Endothelial cell (in vitro differentiated cells): ENCODE measurements at regions not wholly inside any gene's neighbourhood (a gene's known extent, or its start where the extent isn't known, plus 50 kb on each side); places are given as distances from the start of the nearest gene placed in this dataset.

Experiments
- DNase-seq: peaks from one replicate; pipeline ENCODE4 v3.0.0; 2021; ENCODE audit warnings: low spot score
- H3K27ac Mint-ChIP-seq: one replicate; pipeline ENCODE4 v1.8.0; 2021; ENCODE audit warnings: mixed read lengths, inconsistent platforms; ENCODE audit not compliant: unreplicated experiment
- H3K27me3 Mint-ChIP-seq: one replicate; pipeline ENCODE4 v1.8.0; 2021; ENCODE audit warnings: mild to moderate bottlenecking, moderate library complexity, mixed read lengths, inconsistent platforms; ENCODE audit not compliant: unreplicated experiment
- H3K36me3 Mint-ChIP-seq: one replicate; pipeline ENCODE4 v1.8.0; 2021; ENCODE audit warnings: mild to moderate bottlenecking, low read depth, mixed read lengths, inconsistent platforms; ENCODE audit not compliant: unreplicated experiment
- H3K4me1 Mint-ChIP-seq: one replicate; pipeline ENCODE4 v1.8.0; 2021; ENCODE audit warnings: mild to moderate bottlenecking, mixed read lengths, inconsistent platforms; ENCODE audit not compliant: unreplicated experiment
- H3K4me3 Mint-ChIP-seq: one replicate; pipeline ENCODE4 v1.8.0; 2021; ENCODE audit warnings: mild to moderate bottlenecking, mixed read lengths, inconsistent platforms; ENCODE audit not compliant: unreplicated experiment
- H3K9me3 Mint-ChIP-seq: one replicate; pipeline ENCODE4 v1.8.0; 2021; ENCODE audit warnings: mixed read lengths, inconsistent platforms; ENCODE audit not compliant: unreplicated experiment
- TF ChIP-seq, protein P1 (sequence below): fragments of 200-600 bp; sonication (generic); IDR thresholded peaks from one replicate; pipeline ENCODE4 v1.5.0; 2021; ENCODE audit warnings: antibody characterized with exemption; ENCODE audit not compliant: unreplicated experiment

DNA sequence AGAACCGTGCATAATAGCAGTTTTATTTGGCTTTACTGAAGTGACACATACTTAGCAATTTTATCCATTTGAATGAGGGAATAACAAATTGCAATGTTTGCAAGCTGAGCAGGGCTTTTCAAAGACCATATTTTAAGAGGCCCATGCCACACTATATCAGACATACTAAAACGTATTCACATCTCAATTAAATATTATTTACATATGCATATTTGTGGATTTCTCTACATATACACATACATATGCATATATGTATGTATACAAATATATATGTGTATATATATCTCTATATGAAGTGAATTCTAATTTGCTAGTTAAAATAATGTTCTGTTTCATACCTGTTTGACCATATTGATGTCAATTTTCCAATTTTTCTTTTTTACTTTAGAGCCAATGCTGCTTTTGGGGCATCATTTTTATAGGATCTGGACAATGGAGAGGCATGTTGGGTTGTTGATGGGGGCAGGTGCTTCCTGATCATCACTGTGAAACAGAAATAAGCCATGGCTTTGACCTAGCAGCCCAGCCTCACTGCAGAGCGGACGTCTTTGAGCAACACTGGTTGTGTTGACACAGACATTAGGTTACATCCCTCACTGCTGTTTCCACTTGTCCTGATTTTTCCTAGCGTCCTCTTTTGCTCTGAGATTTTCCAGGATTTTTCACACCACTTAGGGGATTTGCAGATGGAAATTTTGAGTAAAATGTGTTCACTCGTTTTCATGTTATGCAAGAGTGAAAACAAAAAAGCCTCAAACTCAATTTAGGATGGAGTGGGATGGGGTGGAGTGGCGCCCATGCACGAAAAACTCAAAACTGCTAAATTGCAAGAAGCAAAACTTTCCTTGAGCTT lies 56.9 kb downstream of the RDH14 start:
- Mint-ChIP-seq H3K36me3 (no peaks in the 10 kb centered on the region), H3K27me3 (no peaks in the 10 kb centered on the region), H3K4me1 (peaks cover 4% of the 10 kb centered on the region), H3K27ac (no peak overlapping the region), H3K4me3 (no peak overlapping the region), H3K9me3 (no peaks in the 10 kb centered on the region)
- no peak for DNase-seq
- TF ChIP-seq, protein P1, sequence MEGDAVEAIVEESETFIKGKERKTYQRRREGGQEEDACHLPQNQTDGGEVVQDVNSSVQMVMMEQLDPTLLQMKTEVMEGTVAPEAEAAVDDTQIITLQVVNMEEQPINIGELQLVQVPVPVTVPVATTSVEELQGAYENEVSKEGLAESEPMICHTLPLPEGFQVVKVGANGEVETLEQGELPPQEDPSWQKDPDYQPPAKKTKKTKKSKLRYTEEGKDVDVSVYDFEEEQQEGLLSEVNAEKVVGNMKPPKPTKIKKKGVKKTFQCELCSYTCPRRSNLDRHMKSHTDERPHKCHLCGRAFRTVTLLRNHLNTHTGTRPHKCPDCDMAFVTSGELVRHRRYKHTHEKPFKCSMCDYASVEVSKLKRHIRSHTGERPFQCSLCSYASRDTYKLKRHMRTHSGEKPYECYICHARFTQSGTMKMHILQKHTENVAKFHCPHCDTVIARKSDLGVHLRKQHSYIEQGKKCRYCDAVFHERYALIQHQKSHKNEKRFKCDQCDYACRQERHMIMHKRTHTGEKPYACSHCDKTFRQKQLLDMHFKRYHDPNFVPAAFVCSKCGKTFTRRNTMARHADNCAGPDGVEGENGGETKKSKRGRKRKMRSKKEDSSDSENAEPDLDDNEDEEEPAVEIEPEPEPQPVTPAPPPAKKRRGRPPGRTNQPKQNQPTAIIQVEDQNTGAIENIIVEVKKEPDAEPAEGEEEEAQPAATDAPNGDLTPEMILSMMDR = no peak

DNA sequence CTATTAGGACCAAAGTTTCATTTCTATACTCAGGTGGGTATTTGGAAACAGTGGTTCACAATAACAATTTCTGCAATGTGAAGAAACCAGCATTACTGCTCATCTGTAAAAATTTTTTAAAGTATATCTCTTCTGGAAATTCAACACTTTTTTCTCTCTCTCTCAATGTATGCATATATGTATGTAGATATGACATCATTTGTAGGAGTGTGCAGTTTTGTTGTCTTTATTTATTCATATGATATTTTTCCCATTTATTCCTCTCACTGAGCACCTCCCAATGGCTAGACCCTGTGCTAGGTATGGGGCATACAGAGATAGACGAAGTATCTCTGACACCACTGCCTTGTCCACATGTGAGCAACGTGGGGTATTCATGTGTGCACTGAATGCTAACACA lies 58.3 kb downstream of the RDH14 start:
- TF ChIP-seq, protein P1 = no peak
- no peak overlapping the region for H3K4me3 Mint-ChIP-seq
- no peak for DNase-seq
- peaks cover 4% of the 10 kb centered on the region for H3K4me1 Mint-ChIP-seq
- H3K27ac Mint-ChIP-seq = no peak overlapping the region
- no peaks in the 10 kb centered on the region for H3K27me3 Mint-ChIP-seq
- no peaks in the 10 kb centered on the region for H3K9me3 Mint-ChIP-seq
- no peaks in the 10 kb centered on the region for H3K36me3 Mint-ChIP-seq

DNA sequence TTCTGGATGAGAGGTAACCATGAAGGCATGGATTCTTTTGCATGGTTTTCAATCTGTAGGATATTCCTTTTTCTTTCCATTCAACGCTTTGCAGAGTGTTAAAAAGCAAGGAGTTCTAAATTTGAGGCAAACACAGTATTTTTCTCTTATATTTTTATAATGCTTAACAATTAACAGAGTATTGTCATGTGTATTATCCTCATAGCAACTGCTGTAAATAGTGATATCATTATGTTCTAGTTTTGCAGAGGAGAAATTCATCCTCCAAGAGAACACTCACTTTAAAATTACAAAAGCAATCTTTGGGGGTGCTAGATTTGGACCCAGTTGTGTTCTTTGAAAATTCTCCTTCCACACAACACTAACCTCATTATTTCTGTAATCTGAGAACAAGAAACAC lies 58.7 kb downstream of the RDH14 start:
- Mint-ChIP-seq H3K9me3 (no peaks in the 10 kb centered on the region), H3K27me3 (no peaks in the 10 kb centered on the region), H3K4me3 (no peak overlapping the region), H3K36me3 (no peaks in the 10 kb centered on the region), H3K4me1 (peaks cover 4% of the 10 kb centered on the region), H3K27ac (no peak overlapping the region)
- TF ChIP-seq, protein P1 = no peak
- no peak for DNase-seq

DNA sequence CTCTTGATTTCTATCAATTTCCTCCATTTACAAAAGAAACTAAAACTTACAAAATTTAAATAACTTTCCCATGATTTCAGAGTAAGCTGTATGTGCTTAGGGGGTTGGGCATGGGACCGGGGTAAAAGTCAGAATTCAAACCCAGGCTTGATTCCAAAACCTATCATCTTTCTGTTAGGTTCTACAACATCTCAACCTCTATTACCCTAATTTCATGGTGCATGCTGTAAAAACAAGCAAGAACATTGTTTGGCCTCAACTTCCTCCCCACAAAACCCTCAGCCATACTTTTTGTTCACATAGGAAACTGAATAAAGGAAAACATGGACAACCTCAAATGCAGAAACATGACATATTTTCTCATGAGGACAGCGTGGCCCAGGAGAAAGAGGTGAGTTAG lies 59.3 kb downstream of the RDH14 start:
- Mint-ChIP-seq H3K4me1 (peaks cover 4% of the 10 kb centered on the region), H3K4me3 (no peak overlapping the region), H3K27ac (no peak overlapping the region), H3K9me3 (no peaks in the 10 kb centered on the region), H3K36me3 (no peaks in the 10 kb centered on the region), H3K27me3 (no peaks in the 10 kb centered on the region)
- no peak for DNase-seq
- TF ChIP-seq, protein P1 = no peak

DNA sequence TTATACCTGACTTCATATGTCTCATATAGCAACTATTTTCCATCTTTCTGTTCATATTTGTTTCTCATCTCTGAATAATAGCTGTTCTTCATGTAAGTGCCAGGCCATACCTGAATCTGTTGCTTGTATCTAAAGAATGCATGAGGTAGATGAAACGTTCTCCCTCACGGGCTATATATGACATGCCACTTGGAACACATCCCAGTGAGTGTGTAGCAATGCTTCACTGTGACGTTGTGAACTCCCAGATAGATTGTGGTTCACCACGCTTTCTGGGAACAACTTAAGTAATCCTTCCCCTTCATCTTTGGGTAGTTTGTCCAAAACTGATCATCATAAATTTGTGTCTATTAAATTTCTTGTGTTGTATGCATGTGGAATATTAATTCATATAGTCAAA lies 60.1 kb downstream of the RDH14 start:
- H3K36me3 Mint-ChIP-seq = no peaks in the 10 kb centered on the region
- TF ChIP-seq, protein P1 = no peak
- no peak overlapping the region for H3K4me3 Mint-ChIP-seq
- DNase-seq = no peak
- H3K4me1 Mint-ChIP-seq = peaks cover 4% of the 10 kb centered on the region
- H3K27me3 Mint-ChIP-seq = no peaks in the 10 kb centered on the region
- H3K9me3 Mint-ChIP-seq = no peaks in the 10 kb centered on the region
- no peak overlapping the region for H3K27ac Mint-ChIP-seq
